Hippocampal formation (tissue), 2 donors: ENCODE measurements at regions not wholly inside any gene's neighbourhood (a gene's known extent, or its start where the extent isn't known, plus 50 kb on each side); places are given as distances from the start of the nearest gene placed in this dataset.
A peak's percentile ranks its signal among the peaks of the same experiment; 100 is the strongest.

Experiments used
- DNase-seq, 2 donors: peaks; one replicate each; lab custom pipeline; 2025; lab: John Stamatoyannopoulos, UW

- DNase-seq = no peak
Observed at GRCh38 chr2:56102098-56102497, 81.7 kb upstream of the CCDC85A start.

- no peak for DNase-seq
Observed at GRCh38 chr2:56102866-56103265, 80.9 kb upstream of the CCDC85A start.

- DNase-seq = no peak
Observed at GRCh38 chr2:56104962-56105361, 78.8 kb upstream of the CCDC85A start.

GRCh38 chr2:56107502-56108220 is 76.1 kb upstream of the CCDC85A start:
- DNase-seq = no peak

- no peak for DNase-seq
Observed at GRCh38 chr2:56108806-56109205, 75.0 kb upstream of the CCDC85A start.

GRCh38 chr2:56109994-56110393 is 73.8 kb upstream of the CCDC85A start:
- no peak for DNase-seq

GRCh38 chr2:56113382-56113975 is 70.3 kb upstream of the CCDC85A start:
- DNase-seq = no peak

- DNase-seq = no peak
Observed at GRCh38 chr2:56117764-56118163, 66.0 kb upstream of the CCDC85A start.

GRCh38 chr2:56118474-56118873 is 65.3 kb upstream of the CCDC85A start:
- no peak for DNase-seq

GRCh38 chr2:56121995-56122394 is 61.8 kb upstream of the CCDC85A start:
- no peak for DNase-seq

GRCh38 chr2:56123538-56123937 is 60.3 kb upstream of the CCDC85A start:
- no peak for DNase-seq

GRCh38 chr2:56127010-56127409 is 56.8 kb upstream of the CCDC85A start:
- no peak for DNase-seq

GRCh38 chr2:56127463-56128152 is 56.2 kb upstream of the CCDC85A start:
- no peak for DNase-seq

GRCh38 chr2:56128235-56128634 is 55.6 kb upstream of the CCDC85A start:
- no peak for DNase-seq

- peak in 1 of 2 donors; percentile 57 for DNase-seq
Observed at GRCh38 chr2:56130463-56131070, 53.2 kb upstream of the CCDC85A start.

- DNase-seq = peak in 1 of 2 donors; percentile 81
Observed at GRCh38 chr2:56132138-56132537, 51.7 kb upstream of the CCDC85A start.

GRCh38 chr2:56133441-56133840 is 50.3 kb upstream of the CCDC85A start:
- DNase-seq = no peak

GRCh38 chr2:56133931-56134629 is 49.7 kb upstream of the CCDC85A start:
- DNase-seq = no peak
